PC-3 (cell line): ENCODE measurements at regions not wholly inside any gene's neighbourhood (a gene's known extent, or its start where the extent isn't known, plus 50 kb on each side); places are given as distances from the start of the nearest gene placed in this dataset.

Experiments
- EZH2 ChIP-seq: fragments of 300-600 bp; sonication (generic); IDR thresholded peaks from one replicate; pipeline ENCODE4 v1.6.1; 2017; ENCODE audit warnings: antibody characterized with exemption, mild to moderate bottlenecking, low read length; ENCODE audit not compliant: unreplicated experiment
- EZH2phosphoT487 ChIP-seq: fragments of 300-600 bp; sonication (generic); IDR thresholded peaks from 2 replicates; pipeline ENCODE4 v1.6.1; 2018; ENCODE audit warnings: mild to moderate bottlenecking, antibody characterized with exemption, low read length, borderline replicate concordance
- TF ChIP-seq, protein P1 (sequence below): fragments of 300-600 bp; sonication (generic); conservative IDR thresholded peaks from 2 replicates; pipeline ENCODE4 v1.5.1; 2017; ENCODE audit warnings: antibody characterized with exemption, low read depth, mild to moderate bottlenecking, low read length

DNA sequence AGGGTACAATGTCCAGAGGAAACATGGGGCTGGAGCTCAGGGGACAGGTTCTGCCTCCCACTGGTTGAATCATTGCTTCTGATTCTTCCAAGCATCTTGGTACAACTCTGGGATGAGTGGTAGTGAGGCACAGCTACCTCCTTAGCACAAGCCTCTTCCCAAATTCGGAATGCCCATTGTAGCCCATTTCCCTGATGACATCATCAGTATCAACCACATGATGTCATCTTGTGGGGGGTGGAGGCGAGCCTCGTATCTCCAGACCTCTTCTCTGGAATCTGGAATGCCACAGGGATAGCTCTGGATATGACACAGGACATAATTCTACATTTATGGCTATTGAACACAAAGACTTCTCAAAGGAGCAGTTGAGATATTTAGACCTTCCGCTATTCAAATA, 715.2 kb downstream of the RNF144A start:
- TF ChIP-seq, protein P1, sequence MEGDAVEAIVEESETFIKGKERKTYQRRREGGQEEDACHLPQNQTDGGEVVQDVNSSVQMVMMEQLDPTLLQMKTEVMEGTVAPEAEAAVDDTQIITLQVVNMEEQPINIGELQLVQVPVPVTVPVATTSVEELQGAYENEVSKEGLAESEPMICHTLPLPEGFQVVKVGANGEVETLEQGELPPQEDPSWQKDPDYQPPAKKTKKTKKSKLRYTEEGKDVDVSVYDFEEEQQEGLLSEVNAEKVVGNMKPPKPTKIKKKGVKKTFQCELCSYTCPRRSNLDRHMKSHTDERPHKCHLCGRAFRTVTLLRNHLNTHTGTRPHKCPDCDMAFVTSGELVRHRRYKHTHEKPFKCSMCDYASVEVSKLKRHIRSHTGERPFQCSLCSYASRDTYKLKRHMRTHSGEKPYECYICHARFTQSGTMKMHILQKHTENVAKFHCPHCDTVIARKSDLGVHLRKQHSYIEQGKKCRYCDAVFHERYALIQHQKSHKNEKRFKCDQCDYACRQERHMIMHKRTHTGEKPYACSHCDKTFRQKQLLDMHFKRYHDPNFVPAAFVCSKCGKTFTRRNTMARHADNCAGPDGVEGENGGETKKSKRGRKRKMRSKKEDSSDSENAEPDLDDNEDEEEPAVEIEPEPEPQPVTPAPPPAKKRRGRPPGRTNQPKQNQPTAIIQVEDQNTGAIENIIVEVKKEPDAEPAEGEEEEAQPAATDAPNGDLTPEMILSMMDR: no peak
- TF ChIP-seq EZH2 (no peak), EZH2phosphoT487 (no peak)
